Right lobe of liver (tissue), 6 donors: ENCODE measurements at regions not wholly inside any gene's neighbourhood (a gene's known extent, or its start where the extent isn't known, plus 50 kb on each side); places are given as distances from the start of the nearest gene placed in this dataset.
A peak's percentile ranks its signal among the peaks of the same experiment; 100 is the strongest.
"Not testable (repeated sequence)": the region's sequence is repeated elsewhere in the genome, so short reads cannot be mapped to it uniquely, and the experiment has no call there.

Experiments used
- ATAC-seq, 4 donors: fragments of 200-7000 bp; cut with Tn5 transposase; one replicate each; pipeline ENCODE4 v1.9.1; 2020; ENCODE audit warnings: mild to moderate bottlenecking in 4 of 4, moderate library complexity in 4 of 4
- DNase-seq, 3 donors: peaks; one replicate each; pipeline ENCODE4 v3.0.0-alpha.2; 2020
- H3K27ac ChIP-seq, 3 donors: fragments of 200-600 bp; one replicate each; pipeline ENCODE4 v1.8.0; 2022
- H3K27me3 ChIP-seq, 2 donors: fragments of 200-600 bp; one replicate each; pipeline ENCODE4 v1.8.0; 2022
- H3K36me3 ChIP-seq, 4 donors: fragments of 200-600 bp; sonication (generic) in 1 of 4; one replicate each; pipeline versions ENCODE4 v1.5.1 to v1.8.0; 2017 to 2022; ENCODE audit warnings: control low read depth in 1 of 4
- H3K4me1 ChIP-seq, 4 donors: fragments of 200-600 bp; sonication (generic) in 1 of 4; one replicate each; pipeline versions ENCODE4 v1.5.1 to v1.8.0; 2017 to 2022; ENCODE audit warnings: control low read depth in 1 of 4
- H3K4me3 ChIP-seq, 3 donors: fragments of 200-600 bp; one replicate each; pipeline ENCODE4 v1.8.0; 2022
- H3K9me3 ChIP-seq, 4 donors: fragments of 200-600 bp; sonication (generic) in 1 of 4; one replicate each; pipeline versions ENCODE4 v1.5.1 to v1.8.0; 2017 to 2022; ENCODE audit warnings: control low read depth in 1 of 4
- POLR2A ChIP-seq: fragments of 450-650 bp; IDR thresholded peaks from one replicate; pipeline ENCODE4 v1.6.1; 2017; ENCODE audit warnings: antibody characterized with exemption, mild to moderate bottlenecking
- WGBS: methylation state at CpG from one replicate; pipeline ENCODE4 v1.1.6; 2018; ENCODE audit warnings: low coverage, low lambda C conversion rate; ENCODE audit not compliant: insufficient coverage; ENCODE audit errors: missing lambda C conversion rate; 5-methylcytosine and 5-hydroxymethylcytosine counted together
- intact Hi-C, 2 donors: fragments of 100-400 bp; cut with DNase I; formaldehyde crosslinking; loops; one replicate each; pipeline versions ENCODE4 v1.11.2 to v1.14.1; 2022
- TF ChIP-seq, protein P1 (sequence below), 4 donors: fragments of 200-600 bp in 3 of 4; fragments of 450-650 bp in 1 of 4; IDR thresholded peaks; one replicate each; pipeline versions ENCODE4 v1.5.1 to v1.8.0; 2016 to 2022; ENCODE audit warnings: antibody characterized with exemption in 4 of 4, mild to moderate bottlenecking in 2 of 4
- donor health status: DM: no; HTN: yes; CAD: no.
- donor health status: DM: no; HTN: no; CAD: no.
- donor health status: DM: no; HTN: no; CAD: no.
- donor health status: DM: no; HTN: yes; CAD: no.
- donor health status: DM: no; HTN: yes; CAD: no.

DNA sequence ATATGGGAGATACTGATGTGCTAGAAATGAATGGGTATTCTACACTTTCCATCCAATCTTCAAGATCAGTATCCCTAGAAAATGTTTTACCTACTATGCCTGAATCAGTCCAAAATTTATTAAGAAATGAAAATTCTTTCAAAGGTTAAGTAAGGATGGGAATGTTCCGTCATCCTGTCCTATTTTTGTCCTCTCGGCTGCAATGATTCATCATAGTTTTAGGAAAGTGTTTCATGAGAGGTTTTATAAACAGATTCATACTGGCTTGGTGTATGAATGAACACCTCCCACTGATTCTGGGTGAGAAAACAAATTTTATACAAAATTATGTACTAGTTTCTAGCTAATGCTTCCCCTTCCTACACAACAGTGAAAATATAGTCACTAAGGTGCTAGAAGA is 504.6 kb upstream of the NR5A2 start:
- Histone ChIP-seq H3K9me3 (no peaks in the 10 kb centered on the region), H3K4me1 (no peaks in the 10 kb centered on the region), H3K36me3 (no peaks in the 10 kb centered on the region), H3K4me3 (no peak overlapping the region), H3K27me3 (no peaks in the 10 kb centered on the region), H3K27ac (no peak overlapping the region)
- ATAC-seq (no peak), DNase-seq (no peak)
- 73% methylated on average over 2 of the region's 2 CpGs for WGBS
- TF ChIP-seq POLR2A, result no peak
- TF ChIP-seq, protein P1, sequence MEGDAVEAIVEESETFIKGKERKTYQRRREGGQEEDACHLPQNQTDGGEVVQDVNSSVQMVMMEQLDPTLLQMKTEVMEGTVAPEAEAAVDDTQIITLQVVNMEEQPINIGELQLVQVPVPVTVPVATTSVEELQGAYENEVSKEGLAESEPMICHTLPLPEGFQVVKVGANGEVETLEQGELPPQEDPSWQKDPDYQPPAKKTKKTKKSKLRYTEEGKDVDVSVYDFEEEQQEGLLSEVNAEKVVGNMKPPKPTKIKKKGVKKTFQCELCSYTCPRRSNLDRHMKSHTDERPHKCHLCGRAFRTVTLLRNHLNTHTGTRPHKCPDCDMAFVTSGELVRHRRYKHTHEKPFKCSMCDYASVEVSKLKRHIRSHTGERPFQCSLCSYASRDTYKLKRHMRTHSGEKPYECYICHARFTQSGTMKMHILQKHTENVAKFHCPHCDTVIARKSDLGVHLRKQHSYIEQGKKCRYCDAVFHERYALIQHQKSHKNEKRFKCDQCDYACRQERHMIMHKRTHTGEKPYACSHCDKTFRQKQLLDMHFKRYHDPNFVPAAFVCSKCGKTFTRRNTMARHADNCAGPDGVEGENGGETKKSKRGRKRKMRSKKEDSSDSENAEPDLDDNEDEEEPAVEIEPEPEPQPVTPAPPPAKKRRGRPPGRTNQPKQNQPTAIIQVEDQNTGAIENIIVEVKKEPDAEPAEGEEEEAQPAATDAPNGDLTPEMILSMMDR (IDR thresholded peaks at IDR 0.05), result no peak
- intact Hi-C loops, result no loop called here

DNA sequence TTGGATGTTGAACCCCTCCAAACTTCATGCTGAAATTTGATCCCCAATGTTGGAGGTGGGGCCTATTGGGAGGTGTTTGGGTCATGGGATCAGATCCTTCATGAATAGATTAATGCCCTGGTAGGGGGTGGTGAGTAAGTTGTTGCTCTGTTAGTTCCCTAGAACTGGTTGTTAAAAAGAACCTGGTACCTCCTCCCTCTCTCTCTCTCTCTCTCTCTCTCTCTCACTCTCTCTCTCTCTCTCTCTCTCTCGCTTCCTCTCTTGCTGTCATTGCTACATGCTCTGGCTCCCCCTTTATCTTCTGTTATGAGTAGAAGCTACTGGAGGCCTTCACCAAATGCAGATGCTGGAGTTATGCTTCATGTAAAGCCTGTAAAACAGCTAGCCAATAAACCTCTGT is 498.2 kb upstream of the NR5A2 start:
- DNase-seq, result no peak
- Histone ChIP-seq H3K4me3 (no peak overlapping the region), H3K27me3 (no peaks in the 10 kb centered on the region), H3K27ac (no peak overlapping the region), H3K4me1 (no peaks in the 10 kb centered on the region), H3K36me3 (no peaks in the 10 kb centered on the region), H3K9me3 (no peaks in the 10 kb centered on the region)
- no peak for ATAC-seq
- intact Hi-C loops, result no loop called here
- TF ChIP-seq, protein P1 (IDR thresholded peaks at IDR 0.05), result no peak
- WGBS, result 60% methylated on average over 1 of the region's 1 CpG

DNA sequence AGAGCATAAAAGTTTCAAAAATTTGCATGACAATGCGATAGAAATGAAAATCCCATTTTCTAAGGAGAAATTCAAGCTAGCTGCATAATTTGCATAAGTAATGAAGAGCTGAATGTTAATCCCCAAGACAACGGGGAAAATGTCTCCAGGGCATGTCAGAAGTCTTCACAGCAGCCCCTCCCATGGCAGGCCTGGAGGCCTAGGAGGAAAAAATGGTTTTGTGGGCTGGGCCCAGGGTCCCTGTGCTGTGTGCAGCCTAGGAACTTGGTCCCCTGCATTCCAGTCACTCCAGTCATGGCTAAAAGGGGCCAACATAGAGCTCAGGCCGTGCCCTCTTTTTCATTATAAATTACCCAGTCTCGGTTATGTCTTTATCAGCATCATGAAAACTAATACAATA is 494.1 kb upstream of the NR5A2 start:
- H3K27ac ChIP-seq, H3K36me3 ChIP-seq, intact Hi-C loops, H3K4me1 ChIP-seq, H3K9me3 ChIP-seq, H3K4me3 ChIP-seq, DNase-seq, ATAC-seq, H3K27me3 ChIP-seq: not testable (repeated sequence)
- 59% methylated on average over 4 of the region's 4 CpGs for WGBS

DNA sequence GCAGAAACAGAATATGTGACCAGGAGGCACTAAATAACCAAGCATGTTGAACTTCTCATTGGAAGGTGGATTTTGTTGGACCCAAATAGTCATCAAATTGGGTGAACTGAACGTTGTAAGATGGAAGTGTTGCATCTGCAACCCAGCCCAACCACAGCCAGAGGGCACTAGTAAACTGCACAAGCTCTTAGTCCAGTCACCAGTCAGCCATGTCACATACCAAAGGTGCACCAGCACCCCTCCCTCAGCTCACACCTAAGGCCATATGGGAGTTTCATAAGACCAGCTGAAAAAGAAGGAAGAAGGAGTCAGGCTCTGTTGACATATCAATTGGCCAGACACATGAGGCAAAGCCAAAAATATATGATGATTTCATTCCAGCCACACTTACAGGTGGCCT is 481.7 kb upstream of the NR5A2 start:
- TF ChIP-seq, protein P1 (IDR thresholded peaks at IDR 0.05), result peak; percentile 11 to 28 (median 22)
- TF ChIP-seq POLR2A, result no peak
- Histone ChIP-seq H3K4me1 (no peaks in the 10 kb centered on the region), H3K27ac (no peak overlapping the region), H3K4me3 (no peak overlapping the region), H3K36me3 (no peaks in the 10 kb centered on the region), H3K9me3 (no peaks in the 10 kb centered on the region), H3K27me3 (no peaks in the 10 kb centered on the region)
- WGBS, result no CpG with 5 or more reads among the region's 1 CpG
- DNase-seq (no peak), ATAC-seq (peak; percentile 37 to 56 (median 48))
- intact Hi-C loops, result no loop called here

DNA sequence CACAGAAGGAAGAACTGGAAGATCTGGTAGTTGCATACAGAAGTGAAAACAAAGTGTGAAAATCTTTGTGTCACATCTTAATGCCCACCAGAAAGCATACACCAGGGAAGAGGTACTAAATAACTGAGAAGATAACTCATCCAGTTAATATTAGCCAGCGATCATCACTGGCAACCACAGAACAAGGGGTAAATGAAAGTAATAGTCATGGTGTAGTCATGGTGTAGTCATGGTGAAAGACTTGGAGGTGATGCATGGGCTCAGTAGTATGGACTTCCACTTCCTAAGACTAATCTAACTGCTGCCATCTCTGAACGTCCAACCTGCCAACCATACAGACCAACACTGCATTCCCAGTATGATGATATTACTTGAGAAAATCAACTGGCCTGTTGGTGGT is 481.2 kb upstream of the NR5A2 start:
- H3K27me3 ChIP-seq, result no peaks in the 10 kb centered on the region
- intact Hi-C loops, result no loop called here
- DNase-seq (no peak), ATAC-seq (no peak)
- WGBS, result 90% methylated on average over 2 of the region's 2 CpGs
- no peaks in the 10 kb centered on the region for H3K36me3 ChIP-seq
- H3K4me3 ChIP-seq, result no peak overlapping the region
- no peak overlapping the region for H3K27ac ChIP-seq
- no peaks in the 10 kb centered on the region for H3K9me3 ChIP-seq
- TF ChIP-seq, protein P1 (IDR thresholded peaks at IDR 0.05), result no peak
- no peak for TF ChIP-seq POLR2A
- H3K4me1 ChIP-seq, result no peaks in the 10 kb centered on the region
